HG02938 (cell line): ENCODE measurements at regions not wholly inside any gene's neighbourhood (a gene's known extent, or its start where the extent isn't known, plus 50 kb on each side); places are given as distances from the start of the nearest gene placed in this dataset.

Experiments used
- ATAC-seq: cut with Tn5 transposase; IDR thresholded peaks from one replicate; pipeline ENCODE4 v1.9.1; 2021; ENCODE audit warnings: mild to moderate bottlenecking, moderate library complexity; ENCODE audit not compliant: unreplicated experiment

GRCh38 chr1:101098327-101098726, 72.7 kb upstream of the DPH5 start:
- ATAC-seq = no peak

- no peak for ATAC-seq
Measured at GRCh38 chr1:101089613-101090338, 64.2 kb upstream of the DPH5 start.

GRCh38 chr1:101088431-101088830, 62.8 kb upstream of the DPH5 start:
- no peak for ATAC-seq

GRCh38 chr1:101086783-101087182, 61.2 kb upstream of the DPH5 start:
- no peak for ATAC-seq

- peak; percentile 95 for ATAC-seq
Measured at GRCh38 chr1:101081496-101082488, 56.2 kb upstream of the DPH5 start.

GRCh38 chr1:101080859-101081258, 55.3 kb upstream of the DPH5 start:
- no peak for ATAC-seq

GRCh38 chr1:101079341-101079740, 53.8 kb upstream of the DPH5 start:
- ATAC-seq = no peak

- ATAC-seq = no peak
Measured at GRCh38 chr1:101077849-101078248, 52.3 kb upstream of the DPH5 start.

- ATAC-seq = no peak
Measured at GRCh38 chr1:101075926-101076325, 50.3 kb upstream of the DPH5 start.
